Upper lobe of left lung (tissue), 6 donors: ENCODE measurements at regions not wholly inside any gene's neighbourhood (a gene's known extent, or its start where the extent isn't known, plus 50 kb on each side); places are given as distances from the start of the nearest gene placed in this dataset.

Experiments
- ATAC-seq, 2 donors: fragments of 200-7000 bp; cut with Tn5 transposase; one replicate each; pipeline ENCODE4 v1.9.1; 2022; ENCODE audit warnings: mild to moderate bottlenecking in 2 of 2, moderate library complexity in 2 of 2; ENCODE audit not compliant: low FRiP score in 2 of 2
- DNase-seq, 2 donors: peaks; one replicate each; pipeline ENCODE4 v3.0.0-alpha.2; 2019 to 2020
- H3K27ac ChIP-seq, 4 donors: fragments of 200-600 bp; sonication (generic); one replicate each; pipeline ENCODE4 v1.5.1; 2016 to 2019
- H3K27me3 ChIP-seq, 4 donors: fragments of 200-600 bp; sonication (generic); one replicate each; pipeline ENCODE4 v1.5.1; 2017 to 2019
- H3K36me3 ChIP-seq, 4 donors: fragments of 200-600 bp; sonication (generic); one replicate each; pipeline ENCODE4 v1.5.1; 2016 to 2019
- H3K4me1 ChIP-seq, 4 donors: fragments of 200-600 bp; sonication (generic); one replicate each; pipeline ENCODE4 v1.5.1; 2018 to 2019
- H3K4me3 ChIP-seq, 4 donors: fragments of 200-600 bp; sonication (generic); one replicate each; pipeline ENCODE4 v1.5.1; 2017 to 2019; ENCODE audit warnings: mild to moderate bottlenecking in 2 of 4, moderate library complexity in 1 of 4
- H3K9me3 ChIP-seq, 4 donors: fragments of 200-600 bp; sonication (generic); one replicate each; pipeline ENCODE4 v1.5.1; 2018 to 2019
- EP300 ChIP-seq, 4 donors: sonication (generic); formaldehyde crosslinking; IDR thresholded peaks; one replicate each; pipeline ENCODE4 v1.5.1; 2017; ENCODE audit warnings: antibody characterized with exemption in 4 of 4, control low read depth in 2 of 4
- POLR2A ChIP-seq, 4 donors: fragments of 450-650 bp; IDR thresholded peaks; one replicate each; pipeline ENCODE4 v1.5.1; 2016 to 2017; ENCODE audit warnings: antibody characterized with exemption in 4 of 4, mild to moderate bottlenecking in 2 of 4
- POLR2AphosphoS5 ChIP-seq, 2 donors: sonication (generic); formaldehyde crosslinking; IDR thresholded peaks; one replicate each; pipeline ENCODE4 v1.5.1; 2017; ENCODE audit warnings: antibody characterized with exemption in 2 of 2
- WGBS, 2 donors: methylation state at CpG; one replicate each; pipeline ENCODE4 v1.1.5; 2017 to 2018; 5-methylcytosine and 5-hydroxymethylcytosine counted together
- TF ChIP-seq, protein P1 (sequence below), 6 experiments: fragments of 450-650 bp in 4 of 6; fragments of 200-600 bp in 2 of 6; sonication (generic) in 2 of 6; IDR thresholded peaks; one replicate each; pipeline ENCODE4 v1.5.1; 2016 to 2019; ENCODE audit warnings: antibody characterized with exemption in 6 of 6
- donor health status: DM: no; HTN: no; CAD: no; lungs with moderate emphysema.
- donor health status: DM: no; HTN: yes; CAD: no; lungs with severe emphysema.

GRCh38 chr6:67094431-67094946 lies 1387.5 kb upstream of the EYS start:
- no peaks in the 10 kb centered on the region for H3K9me3 ChIP-seq
- no peak for DNase-seq
- H3K27me3 ChIP-seq: no peaks in the 10 kb centered on the region
- no peaks in the 10 kb centered on the region for H3K4me1 ChIP-seq
- ATAC-seq: no peak
- H3K27ac ChIP-seq: no peak overlapping the region
- no peak overlapping the region for H3K4me3 ChIP-seq
- no peak for TF ChIP-seq POLR2AphosphoS5 (IDR thresholded peaks at IDR 0.05)
- TF ChIP-seq, protein P1, sequence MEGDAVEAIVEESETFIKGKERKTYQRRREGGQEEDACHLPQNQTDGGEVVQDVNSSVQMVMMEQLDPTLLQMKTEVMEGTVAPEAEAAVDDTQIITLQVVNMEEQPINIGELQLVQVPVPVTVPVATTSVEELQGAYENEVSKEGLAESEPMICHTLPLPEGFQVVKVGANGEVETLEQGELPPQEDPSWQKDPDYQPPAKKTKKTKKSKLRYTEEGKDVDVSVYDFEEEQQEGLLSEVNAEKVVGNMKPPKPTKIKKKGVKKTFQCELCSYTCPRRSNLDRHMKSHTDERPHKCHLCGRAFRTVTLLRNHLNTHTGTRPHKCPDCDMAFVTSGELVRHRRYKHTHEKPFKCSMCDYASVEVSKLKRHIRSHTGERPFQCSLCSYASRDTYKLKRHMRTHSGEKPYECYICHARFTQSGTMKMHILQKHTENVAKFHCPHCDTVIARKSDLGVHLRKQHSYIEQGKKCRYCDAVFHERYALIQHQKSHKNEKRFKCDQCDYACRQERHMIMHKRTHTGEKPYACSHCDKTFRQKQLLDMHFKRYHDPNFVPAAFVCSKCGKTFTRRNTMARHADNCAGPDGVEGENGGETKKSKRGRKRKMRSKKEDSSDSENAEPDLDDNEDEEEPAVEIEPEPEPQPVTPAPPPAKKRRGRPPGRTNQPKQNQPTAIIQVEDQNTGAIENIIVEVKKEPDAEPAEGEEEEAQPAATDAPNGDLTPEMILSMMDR (IDR thresholded peaks at IDR 0.05): no peak
- TF ChIP-seq POLR2A (IDR thresholded peaks at IDR 0.05): no peak
- TF ChIP-seq EP300 (IDR thresholded peaks at IDR 0.05): no peak
- 64 to 74% methylated on average over 3 of the region's 3 CpGs for WGBS, 2 donors
- H3K36me3 ChIP-seq: no peaks in the 10 kb centered on the region

- Histone ChIP-seq H3K4me1 (no peaks in the 10 kb centered on the region), H3K27ac (no peak overlapping the region), H3K4me3 (no peak overlapping the region), H3K27me3 (no peaks in the 10 kb centered on the region), H3K36me3 (no peaks in the 10 kb centered on the region), H3K9me3 (no peaks in the 10 kb centered on the region)
- TF ChIP-seq POLR2A (IDR thresholded peaks at IDR 0.05): no peak
- TF ChIP-seq POLR2AphosphoS5 (IDR thresholded peaks at IDR 0.05): no peak
- TF ChIP-seq, protein P1 (IDR thresholded peaks at IDR 0.05): no peak
- TF ChIP-seq EP300 (IDR thresholded peaks at IDR 0.05): no peak
- no peak for DNase-seq
- ATAC-seq: no peak
- 68 to 75% methylated on average over 3 of the region's 3 CpGs for WGBS, 2 donors
These were observed 1366.9 kb upstream of the EYS start for GRCh38 chr6:67073938-67074337.

DNA sequence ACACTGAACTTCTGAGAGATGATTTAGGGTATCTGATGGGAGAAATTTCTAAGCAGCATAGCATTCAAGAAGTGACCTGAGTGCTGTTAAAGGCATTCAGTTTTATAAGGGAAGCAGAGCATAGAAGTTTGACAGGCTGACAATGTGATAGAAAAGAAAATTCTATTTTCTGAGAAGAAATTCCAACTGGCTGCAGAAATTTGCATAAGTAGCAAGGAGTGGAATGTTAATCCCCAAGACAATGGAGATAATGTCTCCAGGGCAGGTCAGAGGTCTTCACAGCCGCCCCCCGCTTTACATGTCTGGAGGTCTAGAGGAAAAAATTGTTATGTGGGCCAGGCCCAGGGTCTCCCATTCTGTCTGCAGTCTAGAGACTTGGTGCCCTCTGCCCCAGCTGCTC lies 1361.8 kb upstream of the EYS start:
- Histone ChIP-seq H3K27me3 (no peaks in the 10 kb centered on the region), H3K9me3 (no peaks in the 10 kb centered on the region), H3K4me3 (no peak overlapping the region), H3K36me3 (no peaks in the 10 kb centered on the region), H3K27ac (no peak overlapping the region), H3K4me1 (no peaks in the 10 kb centered on the region)
- no peak for TF ChIP-seq POLR2A (IDR thresholded peaks at IDR 0.05)
- ATAC-seq (no peak), DNase-seq (no peak)
- WGBS, 2 donors: 96 to 100% methylated on average over 2 of the region's 2 CpGs

- H3K4me1 ChIP-seq: no peaks in the 10 kb centered on the region
- no peaks in the 10 kb centered on the region for H3K27me3 ChIP-seq
- DNase-seq (no peak), ATAC-seq (no peak)
- no peaks in the 10 kb centered on the region for H3K9me3 ChIP-seq
- H3K27ac ChIP-seq: no peak overlapping the region
- H3K4me3 ChIP-seq: no peak overlapping the region
- H3K36me3 ChIP-seq: no peaks in the 10 kb centered on the region
- TF ChIP-seq POLR2AphosphoS5 (IDR thresholded peaks at IDR 0.05) (no peak), EP300 (IDR thresholded peaks at IDR 0.05) (no peak), POLR2A (IDR thresholded peaks at IDR 0.05) (no peak)
- TF ChIP-seq, protein P1 (IDR thresholded peaks at IDR 0.05): no peak
- 78 to 82% methylated on average over 1 of the region's 1 CpG for WGBS, 2 donors
These were observed 1357.3 kb upstream of the EYS start for GRCh38 chr6:67064323-67064722.

- WGBS, 2 donors: 57 to 71% methylated on average over 1 of the region's 1 CpG
- Histone ChIP-seq H3K9me3 (no peaks in the 10 kb centered on the region), H3K36me3 (no peaks in the 10 kb centered on the region), H3K4me3 (no peak overlapping the region), H3K27ac (no peak overlapping the region), H3K27me3 (no peaks in the 10 kb centered on the region), H3K4me1 (no peaks in the 10 kb centered on the region)
- DNase-seq (no peak), ATAC-seq (no peak)
- no peak for TF ChIP-seq POLR2AphosphoS5 (IDR thresholded peaks at IDR 0.05)
- TF ChIP-seq EP300 (IDR thresholded peaks at IDR 0.05): no peak
- TF ChIP-seq POLR2A (IDR thresholded peaks at IDR 0.05): no peak
- TF ChIP-seq, protein P1 (IDR thresholded peaks at IDR 0.05): no peak
These were observed 1341.0 kb upstream of the EYS start for GRCh38 chr6:67047996-67048395.
